ENCODE measurements at regions not wholly inside any gene's neighbourhood (a gene's known extent, or its start where the extent isn't known, plus 50 kb on each side); places are given as distances from the start of the nearest gene placed in this dataset.

GRCh38 chr2:239776436-239777005, 248.6 kb downstream of the NDUFA10 start:
- Histone ChIP-seq H3K4me1 (replicated peaks in 1 of 2; ENCODE audit: control insufficient read depth in 2 of 2, insufficient read depth in 2 of 2, low read length in 2 of 2) (no peaks in the 10 kb centered on the region), H2AFZ (ENCODE audit: low read depth, low read length) (no peak overlapping the region), H3K27ac (ENCODE audit: extremely low read depth, low read depth, low read length) (no peak overlapping the region), H3K9me3 (replicated peaks; ENCODE audit: control insufficient read depth, insufficient read depth, low read depth, low read length) (no peaks in the 10 kb centered on the region), H3K36me3 (ENCODE audit: control insufficient read depth, insufficient read depth, low read length) (no peaks in the 10 kb centered on the region), H3K4me3 (no peak overlapping the region), H3K9me1 (ENCODE audit: control insufficient read depth, insufficient read depth, low read length) (no peaks in the 10 kb centered on the region), H4K20me1 (replicated peaks; ENCODE audit: control insufficient read depth, insufficient read depth, low read length) (no peaks in the 10 kb centered on the region), H3K9ac (ENCODE audit: insufficient read depth in 1 of 2, low read depth in 2 of 2, low read length in 2 of 2) (no peak overlapping the region), H3K79me2 (ENCODE audit: control insufficient read depth, insufficient read depth, low read length) (no peaks in the 10 kb centered on the region), H3K27me3 (ENCODE audit: control insufficient read depth in 2 of 2, insufficient read depth in 2 of 2, low read length in 2 of 2) (peaks cover 2 to 45% of the 10 kb centered on the region in 2 experiments; a peak in 2 of 5 replicates), H3K4me2 (ENCODE audit: insufficient read depth, low read length) (no peak overlapping the region)
- BruUV-seq (replicated peaks), result no TSS peak
- CTCF ChIA-PET (ENCODE audit: low intra/inter-chr PET ratio), result no interaction called here
- WGBS (ENCODE audit: insufficient coverage, low coverage, missing lambda C conversion rate), result 0% methylated on average over 13 of the region's 19 CpGs
- ATAC-seq (no peak), DNase-seq (ENCODE audit: extremely low read depth in 1 of 4, low spot score in 3 of 4) (no peak), FAIRE-seq (no peak)
- no peak for TF ChIP-seq ZHX1 (conservative IDR thresholded peaks at IDR 0.05; ENCODE audit: low read length)
- TF ChIP-seq KLF1 (tag; IDR thresholded peaks at IDR 0.05), result no peak
- TF ChIP-seq MGA (IDR thresholded peaks at IDR 0.05), result no peak
- no peak for TF ChIP-seq ILF3 (IDR thresholded peaks at IDR 0.05; ENCODE audit: borderline replicate concordance)
- POLR2A ChIA-PET, result interaction anchor here (0.9 kb wide), 1 partner anchor 11 kb away, joined by 4 read pairs; no protein-coding TSS in a partner anchor
- in situ Hi-C loops (cut with MboI), result no loop called here
- intact Hi-C loops (cut with micrococcal nuclease), result no loop called here
